ENCODE measurements at regions not wholly inside any gene's neighbourhood (a gene's known extent, or its start where the extent isn't known, plus 50 kb on each side); places are given as distances from the start of the nearest gene placed in this dataset.

- H3K4me3 Mint-ChIP-seq, result no peak overlapping the region
- H3K27ac Mint-ChIP-seq (ENCODE audit: unreplicated experiment), result no peak overlapping the region
- peaks cover 42% of the 10 kb centered on the region for H3K27me3 Mint-ChIP-seq (ENCODE audit: low read depth)
- no peak for DNase-seq (ENCODE audit: low read depth, low spot score)
- no peaks in the 10 kb centered on the region for H3K36me3 Mint-ChIP-seq (ENCODE audit: low read depth)
- H3K9me3 Mint-ChIP-seq, result no peaks in the 10 kb centered on the region
- peaks cover 34% of the 10 kb centered on the region for H3K4me1 Mint-ChIP-seq
- TF ChIP-seq, protein P1, sequence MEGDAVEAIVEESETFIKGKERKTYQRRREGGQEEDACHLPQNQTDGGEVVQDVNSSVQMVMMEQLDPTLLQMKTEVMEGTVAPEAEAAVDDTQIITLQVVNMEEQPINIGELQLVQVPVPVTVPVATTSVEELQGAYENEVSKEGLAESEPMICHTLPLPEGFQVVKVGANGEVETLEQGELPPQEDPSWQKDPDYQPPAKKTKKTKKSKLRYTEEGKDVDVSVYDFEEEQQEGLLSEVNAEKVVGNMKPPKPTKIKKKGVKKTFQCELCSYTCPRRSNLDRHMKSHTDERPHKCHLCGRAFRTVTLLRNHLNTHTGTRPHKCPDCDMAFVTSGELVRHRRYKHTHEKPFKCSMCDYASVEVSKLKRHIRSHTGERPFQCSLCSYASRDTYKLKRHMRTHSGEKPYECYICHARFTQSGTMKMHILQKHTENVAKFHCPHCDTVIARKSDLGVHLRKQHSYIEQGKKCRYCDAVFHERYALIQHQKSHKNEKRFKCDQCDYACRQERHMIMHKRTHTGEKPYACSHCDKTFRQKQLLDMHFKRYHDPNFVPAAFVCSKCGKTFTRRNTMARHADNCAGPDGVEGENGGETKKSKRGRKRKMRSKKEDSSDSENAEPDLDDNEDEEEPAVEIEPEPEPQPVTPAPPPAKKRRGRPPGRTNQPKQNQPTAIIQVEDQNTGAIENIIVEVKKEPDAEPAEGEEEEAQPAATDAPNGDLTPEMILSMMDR (conservative IDR thresholded peaks at IDR 0.05), result no peak
Observed at GRCh38 chr20:56827763-56828162, 198.7 kb downstream of the TFAP2C start.

DNA sequence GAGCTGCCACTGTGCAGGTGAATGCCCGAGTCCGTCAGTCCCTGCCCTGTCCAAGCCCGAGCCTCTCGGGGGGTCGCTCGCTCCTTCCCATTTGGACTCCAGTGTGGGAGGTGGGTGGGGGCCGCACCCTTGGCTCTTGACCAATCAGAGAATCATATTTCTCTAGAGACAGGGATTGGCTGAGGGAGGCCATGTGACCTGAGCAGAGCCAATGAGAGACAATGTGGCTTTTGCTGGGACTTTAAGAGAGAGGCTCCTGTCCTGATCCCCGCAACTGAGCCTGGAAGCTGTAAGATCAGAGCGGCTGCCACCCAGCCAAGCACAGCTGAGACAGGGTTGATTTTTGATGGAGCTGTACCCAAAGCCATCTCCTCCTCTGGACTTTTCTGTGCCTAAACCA is 199.3 kb downstream of the TFAP2C start:
- Mint-ChIP-seq H3K4me1 (peaks cover 34% of the 10 kb centered on the region), H3K4me3 (no peak overlapping the region), H3K36me3 (ENCODE audit: low read depth) (no peaks in the 10 kb centered on the region), H3K27ac (ENCODE audit: unreplicated experiment) (no peak overlapping the region), H3K9me3 (no peaks in the 10 kb centered on the region), H3K27me3 (ENCODE audit: low read depth) (peaks cover 44% of the 10 kb centered on the region)
- no peak for DNase-seq (ENCODE audit: low read depth, low spot score)
- TF ChIP-seq, protein P1 (conservative IDR thresholded peaks at IDR 0.05), result no peak

DNA sequence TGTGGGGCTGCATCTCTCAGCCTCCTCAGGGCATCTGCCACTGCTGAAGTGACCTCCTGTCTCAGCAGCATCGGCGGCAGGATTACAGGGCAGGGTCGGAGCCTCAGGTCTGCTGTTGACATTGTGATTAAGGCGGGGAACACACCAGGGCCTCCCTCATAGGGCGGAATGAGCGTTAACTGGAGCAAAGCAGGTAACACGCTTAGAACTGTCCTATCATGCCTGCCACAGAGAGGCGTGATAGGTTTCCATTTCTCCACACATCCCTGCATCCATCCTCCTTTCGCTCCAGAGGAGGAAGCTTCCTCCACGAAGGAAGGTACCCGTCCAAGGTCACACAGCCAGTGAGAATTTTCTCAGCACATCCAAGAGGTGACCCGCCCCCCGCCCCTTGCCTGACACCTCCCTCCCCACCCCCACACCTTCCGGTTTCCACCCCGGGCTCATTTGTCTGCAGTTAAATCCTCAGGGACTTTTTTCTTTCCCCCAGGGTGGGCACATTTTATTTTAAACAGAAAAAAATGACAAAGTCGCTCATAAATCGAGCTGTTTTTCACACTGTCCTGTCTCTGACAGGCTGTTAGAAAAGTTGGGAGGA is 200.8 kb downstream of the TFAP2C start:
- Mint-ChIP-seq H3K9me3 (no peaks in the 10 kb centered on the region), H3K27ac (ENCODE audit: unreplicated experiment) (no peak overlapping the region), H3K4me3 (no peak overlapping the region), H3K27me3 (ENCODE audit: low read depth) (peaks cover 54% of the 10 kb centered on the region), H3K4me1 (peaks cover 34% of the 10 kb centered on the region), H3K36me3 (ENCODE audit: low read depth) (no peaks in the 10 kb centered on the region)
- DNase-seq (ENCODE audit: low read depth, low spot score), result no peak
- TF ChIP-seq, protein P1 (conservative IDR thresholded peaks at IDR 0.05), result no peak

- Mint-ChIP-seq H3K36me3 (ENCODE audit: low read depth) (no peaks in the 10 kb centered on the region), H3K9me3 (no peaks in the 10 kb centered on the region), H3K4me1 (peaks cover 26% of the 10 kb centered on the region), H3K27ac (ENCODE audit: unreplicated experiment) (no peak overlapping the region), H3K4me3 (no peak overlapping the region), H3K27me3 (ENCODE audit: low read depth) (peaks cover 71% of the 10 kb centered on the region)
- TF ChIP-seq, protein P1 (conservative IDR thresholded peaks at IDR 0.05), result no peak
- DNase-seq (ENCODE audit: low read depth, low spot score), result no peak
Observed at GRCh38 chr20:56831795-56832194, 202.7 kb downstream of the TFAP2C start.

DNA sequence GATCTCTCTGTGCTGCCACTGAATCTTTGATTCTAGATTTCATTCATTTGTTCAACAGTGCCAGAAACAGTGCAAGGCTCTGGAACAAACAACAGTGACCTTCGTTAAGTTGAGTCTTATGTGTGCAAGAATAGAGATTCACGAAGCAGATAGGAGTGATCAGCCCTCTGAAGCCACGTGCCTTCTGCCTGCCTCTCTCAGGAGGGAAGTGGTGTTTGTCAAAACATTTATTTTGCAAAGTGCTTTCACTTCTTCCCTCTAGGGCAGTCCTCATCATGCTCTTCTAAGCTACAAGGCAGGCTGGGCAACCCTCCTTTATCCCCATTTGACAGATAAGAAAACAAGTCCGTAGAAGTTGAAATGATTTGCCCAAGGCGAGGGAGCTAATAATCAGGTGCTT is 204.3 kb downstream of the TFAP2C start:
- no peak for DNase-seq (ENCODE audit: low read depth, low spot score)
- peaks cover 3% of the 10 kb centered on the region for H3K9me3 Mint-ChIP-seq
- H3K27ac Mint-ChIP-seq (ENCODE audit: unreplicated experiment), result no peak overlapping the region
- peaks cover 74% of the 10 kb centered on the region for H3K27me3 Mint-ChIP-seq (ENCODE audit: low read depth)
- H3K36me3 Mint-ChIP-seq (ENCODE audit: low read depth), result no peaks in the 10 kb centered on the region
- peaks cover 16% of the 10 kb centered on the region for H3K4me1 Mint-ChIP-seq
- H3K4me3 Mint-ChIP-seq, result no peak overlapping the region
- TF ChIP-seq, protein P1 (conservative IDR thresholded peaks at IDR 0.05), result no peak
